ENCODE measurements at regions not wholly inside any gene's neighbourhood (a gene's known extent, or its start where the extent isn't known, plus 50 kb on each side); places are given as distances from the start of the nearest gene placed in this dataset.

GRCh38 chr9:8234316-8234715, 434.7 kb upstream of the DMAC1 start:
- no peak overlapping the region for H3K27ac ChIP-seq (ENCODE audit: low read length)
- H2AFZ ChIP-seq (ENCODE audit: low read depth, low read length): no peak overlapping the region

GRCh38 chr9:8232726-8233125, 433.1 kb upstream of the DMAC1 start:
- Histone ChIP-seq H3K9ac (ENCODE audit: low read length) (no peak overlapping the region), H3K4me2 (ENCODE audit: low read length) (no peak overlapping the region), H3K9me2 (ENCODE audit: insufficient read depth, low read length) (no peaks in the 10 kb centered on the region), H3F3A (ENCODE audit: insufficient read depth, low read length, poor library complexity, severe bottlenecking) (no peaks in the 10 kb centered on the region), H3K27ac (ENCODE audit: low read length) (no peak overlapping the region), H3K79me2 (replicated peaks; ENCODE audit: insufficient read depth, low read length) (no peaks in the 10 kb centered on the region), H3K4me3 (ENCODE audit: low read length) (no peak overlapping the region), H2AFZ (ENCODE audit: low read depth, low read length) (no peak overlapping the region), H3K36me3 (ENCODE audit: insufficient read depth, low read length) (no peaks in the 10 kb centered on the region), H3K9me3 (ENCODE audit: low read length) (no peaks in the 10 kb centered on the region), H3K27me3 (ENCODE audit: insufficient read depth, low read depth, low read length) (no peaks in the 10 kb centered on the region), H4K20me1 (ENCODE audit: insufficient read depth) (no peaks in the 10 kb centered on the region)
- no peak for TF ChIP-seq SMC3 (conservative IDR thresholded peaks at IDR 0.05; ENCODE audit: poor library complexity)
- TF ChIP-seq RAD21 (conservative IDR thresholded peaks at IDR 0.05): no peak
- no peak for TF ChIP-seq CTCF (IDR thresholded peaks at IDR 0.05; ENCODE audit: poor library complexity, severe bottlenecking)
- TF ChIP-seq EP300 (conservative IDR thresholded peaks at IDR 0.05; ENCODE audit: poor library complexity, severe bottlenecking): no peak
- TF ChIP-seq TAF1 (IDR thresholded peaks at IDR 0.05; ENCODE audit: low read depth): no peak
- TF ChIP-seq EZH2 (IDR thresholded peaks at IDR 0.05; ENCODE audit: borderline replicate concordance, insufficient read depth, low read length, poor library complexity, severe bottlenecking): no peak

More at GRCh38 chr9:8234316-8234715, 434.7 kb upstream of the DMAC1 start:
- no peaks in the 10 kb centered on the region for H3K79me2 ChIP-seq (replicated peaks; ENCODE audit: insufficient read depth, low read length)
- H3K36me3 ChIP-seq (ENCODE audit: insufficient read depth, low read length): no peaks in the 10 kb centered on the region
- no peaks in the 10 kb centered on the region for H3F3A ChIP-seq (ENCODE audit: insufficient read depth, low read length, poor library complexity, severe bottlenecking)
- no peaks in the 10 kb centered on the region for H4K20me1 ChIP-seq (ENCODE audit: insufficient read depth)
- no peak overlapping the region for H3K4me3 ChIP-seq (ENCODE audit: low read length)
- no peak overlapping the region for H3K4me2 ChIP-seq (ENCODE audit: low read length)
- TF ChIP-seq EP300 (conservative IDR thresholded peaks at IDR 0.05; ENCODE audit: poor library complexity, severe bottlenecking) (no peak), SMC3 (conservative IDR thresholded peaks at IDR 0.05; ENCODE audit: poor library complexity) (no peak), TAF1 (IDR thresholded peaks at IDR 0.05; ENCODE audit: low read depth) (no peak), POLR2AphosphoS5 (IDR thresholded peaks at IDR 0.05) (no peak), REST (IDR thresholded peaks at IDR 0.05; ENCODE audit: borderline replicate concordance) (no peak), RAD21 (conservative IDR thresholded peaks at IDR 0.05) (no peak), MXI1 (conservative IDR thresholded peaks at IDR 0.05; ENCODE audit: poor library complexity, severe bottlenecking) (no peak), EZH2 (IDR thresholded peaks at IDR 0.05; ENCODE audit: borderline replicate concordance, insufficient read depth, low read length, poor library complexity, severe bottlenecking) (no peak), CTCF (IDR thresholded peaks at IDR 0.05; ENCODE audit: poor library complexity, severe bottlenecking) (no peak)
- no peaks in the 10 kb centered on the region for H3K9me3 ChIP-seq (ENCODE audit: low read length)
- no peaks in the 10 kb centered on the region for H3K9me2 ChIP-seq (ENCODE audit: insufficient read depth, low read length)
- no peaks in the 10 kb centered on the region for H3K27me3 ChIP-seq (ENCODE audit: insufficient read depth, low read depth, low read length)
- H3K9ac ChIP-seq (ENCODE audit: low read length): no peak overlapping the region
